Activated CD8-positive, alpha-beta memory T cell treated with anti-CD3 and anti-CD28 coated beads, Interleukin-2, amount 10 ng/mL, durations not matched to agents 7 days and 5 days (primary cell): ENCODE measurements at regions not wholly inside any gene's neighbourhood (a gene's known extent, or its start where the extent isn't known, plus 50 kb on each side); places are given as distances from the start of the nearest gene placed in this dataset.
"Not testable (repeated sequence)": the region's sequence is repeated elsewhere in the genome, so short reads cannot be mapped to it uniquely, and the experiment has no call there.

Experiments used
- ATAC-seq: fragments of 150-1000 bp; cut with Tn5 transposase; one replicate; pipeline ENCODE4 v1.10.0; 2021; ENCODE audit warnings: moderate library complexity
- CTCF ChIA-PET: fragments of 350-600 bp; sonication (Branson Sonifier 250); formaldehyde crosslinking; loops from one replicate; lab custom pipeline; 2021; ENCODE audit warnings: antibody characterized with exemption; lab: Charles Lee
- DNase-seq: peaks from one replicate; pipeline ENCODE4 v3.0.0-alpha.2; 2020
- H3K27ac Mint-ChIP-seq: one replicate; pipeline ENCODE4 v1.8.0; 2021; ENCODE audit warnings: mild to moderate bottlenecking, mixed read lengths
- H3K27me3 Mint-ChIP-seq: one replicate; pipeline ENCODE4 v1.8.0; 2021; ENCODE audit warnings: mixed read lengths
- H3K36me3 Mint-ChIP-seq: one replicate; pipeline ENCODE4 v1.8.0; 2021; ENCODE audit warnings: mild to moderate bottlenecking, mixed read lengths
- H3K4me1 Mint-ChIP-seq: one replicate; pipeline ENCODE4 v1.8.0; 2021; ENCODE audit warnings: mixed read lengths
- H3K4me3 Mint-ChIP-seq: one replicate; pipeline ENCODE4 v1.8.0; 2021; ENCODE audit warnings: mild to moderate bottlenecking, moderate library complexity, mixed read lengths
- H3K9me3 Mint-ChIP-seq: one replicate; pipeline ENCODE4 v1.8.0; 2022; ENCODE audit warnings: low read depth, mixed read lengths

DNA sequence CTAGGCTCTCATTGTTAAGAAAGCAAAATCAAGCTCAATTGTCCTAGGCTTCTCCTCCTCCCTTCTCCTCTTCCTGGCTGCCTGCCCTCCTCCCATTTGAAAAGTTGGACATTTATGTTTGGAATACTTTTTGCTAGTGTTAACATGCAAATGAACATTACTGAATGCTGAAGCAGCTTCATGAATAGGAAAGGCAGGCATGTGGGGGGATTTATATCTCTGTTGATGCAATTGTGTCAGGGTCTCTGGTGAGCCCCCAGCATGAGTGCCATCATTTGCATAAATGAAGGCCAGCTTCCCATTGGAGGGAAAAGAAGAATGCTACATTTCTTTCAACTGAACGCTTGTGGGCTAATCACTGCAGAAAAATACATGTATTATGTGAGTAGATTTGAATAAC, 160.1 kb upstream of the NDST3 start:
- CTCF ChIA-PET: no interaction called here
- no peaks in the 10 kb centered on the region for H3K36me3 Mint-ChIP-seq
- no peak overlapping the region for H3K4me3 Mint-ChIP-seq
- H3K27ac Mint-ChIP-seq: no peak overlapping the region
- H3K9me3 Mint-ChIP-seq: no peaks in the 10 kb centered on the region
- ATAC-seq (no peak), DNase-seq (no peak)
- no peaks in the 10 kb centered on the region for H3K4me1 Mint-ChIP-seq
- H3K27me3 Mint-ChIP-seq: no peaks in the 10 kb centered on the region

DNA sequence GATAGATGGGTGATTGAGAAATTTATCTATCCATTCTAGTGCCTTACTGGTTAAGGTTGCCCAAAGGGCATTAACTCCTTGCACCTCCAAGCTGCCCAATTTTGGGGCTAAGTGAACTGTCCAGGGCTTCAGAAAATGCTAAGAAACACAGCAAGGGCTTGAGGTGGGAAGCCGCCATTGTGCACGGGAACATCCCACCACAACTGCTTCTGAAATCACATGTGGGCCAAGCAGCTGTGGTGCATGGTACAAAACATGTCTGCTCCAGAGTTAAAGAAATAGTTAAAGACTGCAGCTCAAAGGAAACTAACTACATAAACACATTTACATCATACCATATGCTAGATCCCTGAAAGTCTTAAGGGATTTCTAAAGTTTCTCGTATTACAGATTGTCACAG, 144.3 kb upstream of the NDST3 start:
- no peaks in the 10 kb centered on the region for H3K9me3 Mint-ChIP-seq
- H3K4me1 Mint-ChIP-seq: no peaks in the 10 kb centered on the region
- no peak for DNase-seq
- no peak overlapping the region for H3K27ac Mint-ChIP-seq
- ATAC-seq: no peak
- H3K4me3 Mint-ChIP-seq: no peak overlapping the region
- no peaks in the 10 kb centered on the region for H3K36me3 Mint-ChIP-seq
- H3K27me3 Mint-ChIP-seq: no peaks in the 10 kb centered on the region
- CTCF ChIA-PET: no interaction called here

DNA sequence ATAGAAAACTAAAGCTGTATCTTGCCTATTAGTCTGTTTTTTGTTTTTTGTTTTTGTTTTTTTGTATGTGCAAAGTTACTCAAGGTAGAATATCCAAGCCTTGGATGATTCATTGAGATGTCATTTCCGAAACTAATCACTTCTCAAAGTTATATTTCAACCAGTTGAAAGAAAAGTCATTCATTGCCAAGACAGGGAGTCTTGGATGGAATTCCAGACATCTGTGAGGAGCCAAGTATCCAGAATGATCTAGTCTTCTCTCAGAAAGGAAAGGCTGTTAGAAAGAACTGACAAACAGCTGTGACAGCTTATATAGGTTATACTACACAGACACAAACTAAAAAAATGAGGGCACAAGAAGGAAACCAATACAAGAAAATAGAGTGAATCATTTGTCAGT, 141.1 kb upstream of the NDST3 start:
- H3K9me3 Mint-ChIP-seq: peaks cover 3% of the 10 kb centered on the region
- CTCF ChIA-PET: no interaction called here
- no peaks in the 10 kb centered on the region for H3K27me3 Mint-ChIP-seq
- no peaks in the 10 kb centered on the region for H3K4me1 Mint-ChIP-seq
- H3K36me3 Mint-ChIP-seq: no peaks in the 10 kb centered on the region
- DNase-seq (no peak), ATAC-seq (no peak)
- H3K27ac Mint-ChIP-seq: no peak overlapping the region
- no peak overlapping the region for H3K4me3 Mint-ChIP-seq

DNA sequence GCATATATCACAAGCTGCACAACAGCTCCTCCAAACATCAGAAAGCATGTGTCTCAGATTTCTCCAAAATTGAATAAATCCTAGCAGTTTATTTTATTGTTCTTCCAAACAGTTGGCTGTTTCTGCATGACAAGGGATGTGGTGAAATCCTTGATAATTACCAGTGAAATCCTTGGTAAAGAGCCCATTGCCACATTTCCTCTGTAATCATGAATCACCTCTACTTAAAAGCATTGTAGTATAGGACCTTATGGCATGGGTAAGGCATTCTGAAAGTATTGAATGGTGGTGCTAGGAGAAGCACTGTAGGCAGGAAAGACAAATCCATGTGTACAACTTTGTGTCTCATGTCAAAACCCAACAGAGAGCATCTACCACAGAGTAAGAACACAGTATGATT, 135.8 kb upstream of the NDST3 start:
- Mint-ChIP-seq H3K9me3 (peaks cover 3% of the 10 kb centered on the region), H3K27me3 (no peaks in the 10 kb centered on the region), H3K4me1 (no peaks in the 10 kb centered on the region), H3K27ac (no peak overlapping the region), H3K36me3 (no peaks in the 10 kb centered on the region), H3K4me3 (no peak overlapping the region)
- CTCF ChIA-PET: no interaction called here
- ATAC-seq (no peak), DNase-seq (no peak)

DNA sequence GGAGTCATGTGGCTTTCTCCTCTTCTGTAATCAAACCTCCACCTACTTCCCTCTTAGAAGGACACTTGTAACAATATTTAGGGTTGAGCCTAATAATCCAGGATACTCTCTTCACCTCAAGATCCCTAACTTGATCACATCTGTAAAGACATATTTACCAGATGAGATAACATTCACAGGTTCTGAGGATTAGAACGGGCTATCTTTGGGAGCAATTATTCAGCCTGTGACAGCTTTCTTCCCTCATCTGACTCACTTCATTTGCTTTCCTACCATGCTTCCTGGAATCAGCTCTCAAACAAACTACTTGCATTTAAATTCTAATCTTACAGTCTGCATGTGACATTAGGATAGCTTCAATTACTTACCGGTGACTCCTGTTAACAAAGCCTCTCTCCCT, 133.5 kb upstream of the NDST3 start:
- CTCF ChIA-PET: no interaction called here
- H3K9me3 Mint-ChIP-seq: peaks cover 3% of the 10 kb centered on the region
- H3K36me3 Mint-ChIP-seq: no peaks in the 10 kb centered on the region
- H3K4me3 Mint-ChIP-seq: no peak overlapping the region
- ATAC-seq (no peak), DNase-seq (no peak)
- H3K4me1 Mint-ChIP-seq: no peaks in the 10 kb centered on the region
- no peaks in the 10 kb centered on the region for H3K27me3 Mint-ChIP-seq
- H3K27ac Mint-ChIP-seq: no peak overlapping the region

DNA sequence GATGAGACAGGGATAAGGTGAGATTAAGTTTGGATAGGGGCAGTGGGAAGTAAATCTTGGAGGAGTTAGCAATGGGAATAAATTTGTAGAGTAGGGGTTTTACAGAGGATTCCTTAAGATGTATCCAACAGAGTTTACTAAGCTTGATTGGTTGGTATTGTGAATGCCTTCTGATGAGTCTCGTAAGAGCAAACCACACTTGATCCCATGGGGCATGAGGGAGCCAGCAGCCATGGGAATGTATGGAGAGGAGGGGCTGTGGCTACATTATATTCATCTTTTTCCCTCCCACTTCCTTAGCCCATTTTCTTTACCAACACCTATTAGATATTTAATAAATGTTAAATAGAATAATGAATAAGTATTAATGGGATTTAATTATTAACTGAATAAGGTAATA, 126.6 kb upstream of the NDST3 start:
- no peak overlapping the region for H3K4me3 Mint-ChIP-seq
- H3K27me3 Mint-ChIP-seq: no peaks in the 10 kb centered on the region
- ATAC-seq (no peak), DNase-seq (no peak)
- no peak overlapping the region for H3K27ac Mint-ChIP-seq
- no peaks in the 10 kb centered on the region for H3K4me1 Mint-ChIP-seq
- CTCF ChIA-PET: no interaction called here
- H3K36me3 Mint-ChIP-seq: no peaks in the 10 kb centered on the region
- H3K9me3 Mint-ChIP-seq: no peaks in the 10 kb centered on the region

DNA sequence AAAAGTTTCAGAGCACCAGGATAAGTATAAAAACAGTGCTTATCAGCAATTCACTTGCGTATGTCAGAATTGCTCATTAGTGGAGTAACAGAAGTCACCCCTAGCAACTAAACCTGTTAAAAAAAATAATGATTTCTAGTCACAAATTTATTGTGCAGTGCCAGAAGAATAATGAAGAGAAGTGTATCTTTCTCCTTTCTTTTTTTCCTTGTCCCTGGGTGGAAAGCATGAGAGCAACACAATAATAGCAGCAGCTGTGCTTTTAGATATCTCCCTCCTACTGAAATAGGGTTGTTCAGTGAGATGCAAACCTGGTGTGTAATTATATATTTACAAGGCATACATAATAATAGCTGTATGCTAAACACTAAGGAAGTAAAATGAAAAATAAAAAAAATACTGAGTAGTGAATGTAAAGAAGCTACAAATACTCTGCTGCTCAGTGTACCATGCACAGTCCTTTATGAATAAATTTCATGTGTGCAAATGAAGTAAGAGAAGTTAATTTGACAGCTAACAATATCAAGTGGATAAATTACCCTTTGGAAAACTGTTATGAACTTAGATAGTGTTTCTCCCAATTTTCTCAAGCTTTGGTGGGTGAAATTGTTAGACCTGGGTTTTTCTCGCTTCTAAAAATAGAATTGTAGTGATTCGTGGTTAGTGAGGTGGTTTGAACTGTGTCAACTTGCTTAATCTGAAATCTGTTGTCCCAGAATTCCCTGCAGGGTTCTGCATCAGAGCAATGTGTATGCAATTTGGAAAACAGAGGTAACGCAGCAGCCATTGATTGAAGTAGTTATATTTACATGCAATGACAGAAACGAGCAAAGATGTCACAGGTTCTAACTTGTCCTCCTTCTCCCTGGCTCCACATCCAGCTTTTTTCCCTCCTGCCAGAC, 125.7 kb upstream of the NDST3 start:
- ATAC-seq (no peak), DNase-seq (no peak)
- no peak overlapping the region for H3K27ac Mint-ChIP-seq
- H3K9me3 Mint-ChIP-seq: no peaks in the 10 kb centered on the region
- CTCF ChIA-PET: no interaction called here
- H3K4me3 Mint-ChIP-seq: no peak overlapping the region
- H3K4me1 Mint-ChIP-seq: no peaks in the 10 kb centered on the region
- H3K27me3 Mint-ChIP-seq: no peaks in the 10 kb centered on the region
- H3K36me3 Mint-ChIP-seq: no peaks in the 10 kb centered on the region

DNA sequence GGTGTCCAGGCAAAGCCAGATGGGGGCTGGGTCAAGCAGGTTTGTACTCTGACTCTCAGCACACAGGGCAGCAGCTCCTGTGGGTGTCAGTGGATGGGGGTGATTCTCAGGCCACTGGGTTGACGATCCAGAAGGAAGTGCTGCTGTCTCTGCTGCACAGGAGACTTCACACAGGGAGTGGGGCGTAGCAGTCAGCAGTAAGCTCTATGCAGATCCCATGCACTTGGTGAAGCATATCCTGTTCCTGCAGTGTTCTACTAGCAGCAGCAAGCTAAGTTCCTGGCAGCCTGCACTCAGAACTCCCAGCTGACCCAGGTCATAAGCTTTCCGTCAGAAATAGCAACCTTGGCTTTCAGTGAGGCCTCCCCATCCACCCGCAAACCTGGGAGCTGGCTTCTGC, 117.6 kb upstream of the NDST3 start:
- DNase-seq (no peak), ATAC-seq (no peak)
- Mint-ChIP-seq H3K4me3 (no peak overlapping the region), H3K27ac (no peak overlapping the region), H3K4me1 (no peaks in the 10 kb centered on the region), H3K9me3 (peaks cover 3% of the 10 kb centered on the region), H3K27me3 (no peaks in the 10 kb centered on the region), H3K36me3 (no peaks in the 10 kb centered on the region)
- CTCF ChIA-PET: no interaction called here

DNA sequence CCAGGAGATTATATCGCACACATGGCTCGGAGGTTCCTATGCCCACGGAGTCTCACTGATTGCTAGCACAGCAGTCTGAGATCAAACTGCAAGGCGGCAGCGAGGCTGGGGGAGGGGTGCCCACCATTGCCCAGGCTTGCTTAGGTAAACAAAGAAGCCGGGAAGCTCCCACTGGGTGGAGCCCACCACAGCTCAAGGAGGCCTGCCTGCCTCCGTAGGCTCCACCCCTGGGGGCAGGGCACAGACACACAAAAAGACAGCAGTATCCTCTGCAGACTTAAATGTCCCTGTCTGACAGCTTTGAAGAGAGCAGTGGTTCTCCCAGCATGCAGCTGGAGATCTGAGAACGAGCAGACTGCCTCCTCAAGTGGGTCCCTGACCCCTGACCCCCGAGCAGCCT, 112.0 kb upstream of the NDST3 start:
- DNase-seq, H3K4me1 Mint-ChIP-seq, H3K27ac Mint-ChIP-seq, H3K9me3 Mint-ChIP-seq, H3K27me3 Mint-ChIP-seq, CTCF ChIA-PET, H3K36me3 Mint-ChIP-seq, H3K4me3 Mint-ChIP-seq, ATAC-seq: not testable (repeated sequence)

DNA sequence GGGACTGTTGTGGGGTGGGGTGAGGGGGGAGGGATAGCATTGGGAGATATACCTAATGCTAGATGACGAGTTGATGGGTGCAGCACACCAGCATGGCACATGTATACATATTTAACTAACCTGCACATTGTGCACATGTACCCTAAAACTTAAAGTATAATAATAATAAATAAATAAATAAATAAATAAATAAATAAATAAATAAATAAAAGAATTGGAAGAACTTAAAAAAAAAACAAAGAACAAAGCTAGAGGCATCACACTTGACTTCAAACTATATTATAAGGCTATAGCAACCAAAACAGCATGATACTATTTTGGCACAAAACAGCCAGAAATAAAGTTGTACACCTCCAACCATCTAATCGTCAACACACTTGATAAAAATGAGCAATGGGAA, 106.5 kb upstream of the NDST3 start:
- H3K9me3 Mint-ChIP-seq, DNase-seq, H3K36me3 Mint-ChIP-seq, H3K4me3 Mint-ChIP-seq, H3K27me3 Mint-ChIP-seq, H3K4me1 Mint-ChIP-seq, H3K27ac Mint-ChIP-seq, CTCF ChIA-PET, ATAC-seq: not testable (repeated sequence)

DNA sequence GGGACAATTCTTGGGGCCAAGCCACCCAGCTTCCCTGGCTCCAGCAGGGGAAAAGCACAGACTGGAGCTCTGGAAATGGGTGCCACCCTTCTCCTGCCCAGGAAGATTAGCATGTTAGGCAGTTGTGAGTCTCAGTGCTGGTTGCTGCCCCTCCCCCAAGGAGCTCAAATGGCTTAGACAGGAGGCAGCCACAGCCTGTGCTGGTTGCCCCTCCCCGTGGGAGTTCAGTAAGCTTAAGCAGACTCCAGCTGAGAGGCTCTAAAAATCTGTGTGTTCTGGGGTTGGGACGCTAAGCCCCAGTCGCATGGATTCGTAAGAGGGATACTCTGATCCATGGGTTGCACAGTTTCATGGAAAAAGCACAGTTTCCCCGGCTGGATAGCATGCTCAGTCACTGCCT, 92.7 kb upstream of the NDST3 start:
- Mint-ChIP-seq H3K4me1 (no peaks in the 10 kb centered on the region), H3K36me3 (no peaks in the 10 kb centered on the region), H3K27ac (no peak overlapping the region), H3K27me3 (no peaks in the 10 kb centered on the region), H3K9me3 (peaks cover 2% of the 10 kb centered on the region), H3K4me3 (no peak overlapping the region)
- DNase-seq (no peak), ATAC-seq (no peak)
- CTCF ChIA-PET: no interaction called here

DNA sequence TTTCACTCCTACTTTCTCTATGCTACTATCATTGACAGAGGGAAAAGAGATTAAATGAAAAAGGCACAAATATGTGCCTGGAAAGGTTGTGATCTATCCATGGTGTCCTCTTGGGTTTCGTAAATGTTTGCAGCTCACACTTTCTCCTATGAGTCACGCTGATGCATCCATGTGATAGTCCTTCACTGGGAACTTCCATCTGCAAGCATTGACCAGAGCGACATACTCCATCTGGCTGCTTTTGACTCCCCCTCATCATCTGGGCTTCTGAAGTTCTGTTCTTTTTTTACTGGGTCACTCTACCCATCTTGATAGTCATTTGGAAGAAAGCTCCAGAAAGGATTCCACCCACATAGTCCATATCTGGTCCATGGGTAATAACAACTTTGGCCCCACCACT, 84.7 kb upstream of the NDST3 start:
- Mint-ChIP-seq H3K27ac (no peak overlapping the region), H3K4me3 (no peak overlapping the region), H3K9me3 (no peaks in the 10 kb centered on the region), H3K27me3 (no peaks in the 10 kb centered on the region), H3K36me3 (no peaks in the 10 kb centered on the region), H3K4me1 (no peaks in the 10 kb centered on the region)
- CTCF ChIA-PET: no interaction called here
- DNase-seq (no peak), ATAC-seq (no peak)

DNA sequence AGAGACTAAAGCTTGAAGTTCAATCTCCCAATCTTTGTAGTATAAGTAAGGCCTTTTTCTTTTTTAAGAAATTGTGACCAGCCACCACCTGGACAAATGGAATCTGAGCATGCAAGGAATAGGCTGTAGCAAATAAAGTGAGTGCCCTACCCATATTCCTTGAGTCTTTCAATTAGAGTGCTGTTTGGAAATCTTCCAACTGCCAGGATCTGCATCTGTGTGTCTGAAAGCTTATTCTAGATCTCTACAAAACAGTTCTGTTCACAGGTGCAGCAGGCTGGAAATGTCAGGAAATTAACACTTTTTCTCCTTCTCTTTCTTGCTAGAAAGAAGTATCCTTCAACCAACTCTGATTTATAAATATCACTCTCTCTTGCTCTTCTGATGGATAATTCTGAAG, 76.7 kb upstream of the NDST3 start:
- no peaks in the 10 kb centered on the region for H3K36me3 Mint-ChIP-seq
- H3K9me3 Mint-ChIP-seq: peaks cover 3% of the 10 kb centered on the region
- no peaks in the 10 kb centered on the region for H3K27me3 Mint-ChIP-seq
- H3K4me3 Mint-ChIP-seq: no peak overlapping the region
- no peak overlapping the region for H3K27ac Mint-ChIP-seq
- CTCF ChIA-PET: no interaction called here
- no peaks in the 10 kb centered on the region for H3K4me1 Mint-ChIP-seq
- ATAC-seq: no peak
- no peak for DNase-seq

DNA sequence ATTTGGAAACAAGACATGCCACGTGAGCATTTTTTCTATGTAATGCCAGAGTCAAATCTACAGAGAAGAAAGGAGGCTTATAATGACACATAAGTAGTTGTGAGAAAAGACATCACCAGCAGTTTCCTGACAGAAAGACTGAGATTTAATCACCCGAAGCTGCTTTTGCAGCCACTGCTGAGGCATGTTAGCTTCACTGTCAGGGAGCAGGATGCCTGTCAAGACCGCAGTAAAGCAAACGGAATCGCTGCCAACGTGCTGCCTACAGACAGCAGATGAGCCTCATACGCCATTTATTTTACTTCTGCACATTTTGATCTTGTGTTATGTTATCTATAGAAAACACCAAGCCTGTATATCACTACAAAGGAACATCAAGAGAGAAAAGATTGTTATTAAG, 68.7 kb upstream of the NDST3 start:
- no peak for ATAC-seq
- Mint-ChIP-seq H3K36me3 (no peaks in the 10 kb centered on the region), H3K27ac (no peak overlapping the region), H3K4me1 (no peaks in the 10 kb centered on the region), H3K4me3 (no peak overlapping the region), H3K27me3 (no peaks in the 10 kb centered on the region), H3K9me3 (peaks cover 3% of the 10 kb centered on the region)
- CTCF ChIA-PET: no interaction called here
- DNase-seq: no peak

DNA sequence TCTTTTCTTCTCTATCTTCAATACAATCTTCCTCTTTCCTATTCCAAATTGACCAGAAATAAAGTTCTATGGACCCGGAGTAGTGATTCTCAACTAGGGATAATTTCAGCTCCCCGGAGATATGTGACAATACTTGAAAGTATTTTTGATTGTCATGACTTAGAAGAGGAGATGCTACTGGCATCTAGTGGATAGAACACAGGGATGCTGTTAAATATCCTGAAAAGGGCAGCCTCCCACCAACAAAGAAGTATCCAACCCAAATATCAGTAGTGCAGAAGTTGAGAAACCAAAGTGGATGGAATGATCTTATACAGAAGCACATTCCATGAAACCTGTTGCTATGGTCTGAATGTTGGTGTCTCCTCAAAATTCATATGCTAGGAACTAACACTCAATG, 65.7 kb upstream of the NDST3 start:
- Mint-ChIP-seq H3K36me3 (no peaks in the 10 kb centered on the region), H3K27me3 (no peaks in the 10 kb centered on the region), H3K27ac (no peak overlapping the region), H3K9me3 (no peaks in the 10 kb centered on the region), H3K4me3 (no peak overlapping the region), H3K4me1 (no peaks in the 10 kb centered on the region)
- DNase-seq (no peak), ATAC-seq (no peak)
- CTCF ChIA-PET: no interaction called here
